ENCODE measurements at regions not wholly inside any gene's neighbourhood (a gene's known extent, or its start where the extent isn't known, plus 50 kb on each side); places are given as distances from the start of the nearest gene placed in this dataset.

GRCh38 chr1:56303805-56304204 lies 275.6 kb downstream of the PLPP3 start:
- Mint-ChIP-seq H3K4me3 (no peak overlapping the region), H3K36me3 (no peaks in the 10 kb centered on the region), H3K9me3 (no peaks in the 10 kb centered on the region), H3K27me3 (no peaks in the 10 kb centered on the region), H3K4me1 (no peaks in the 10 kb centered on the region), H3K27ac (no peak overlapping the region)
- DNase-seq (no peak), ATAC-seq (replicated peaks in 1 of 4) (no peak)
- Histone ChIP-seq H3K4me1 (ENCODE audit: control insufficient read depth in 1 of 2, extremely low read depth in 1 of 2, insufficient read depth in 2 of 2, low read length in 2 of 2) (no peaks in the 10 kb centered on the region), H3K27me3 (replicated peaks in 1 of 2; ENCODE audit: control insufficient read depth in 2 of 2, extremely low read depth in 1 of 2, insufficient read depth in 2 of 2, low read length in 1 of 2) (no peaks in the 10 kb centered on the region), H3K36me3 (ENCODE audit: control insufficient read depth in 2 of 2, extremely low read depth in 1 of 2, insufficient read depth in 1 of 2, low read length in 1 of 2) (no peaks in the 10 kb centered on the region), H3K4me3 (ENCODE audit: control insufficient read depth in 1 of 2, extremely low read depth in 1 of 2, low read length in 1 of 2) (no peak overlapping the region), H3K9me3 (no peaks in the 10 kb centered on the region), H3K27ac (ENCODE audit: low read length) (no peak overlapping the region)
- no CpG with 5 or more reads among the region's 1 CpG for WGBS (ENCODE audit: insufficient coverage)
- ChIA-PET CTCF (no interaction called here), POLR2A (interaction anchor here in 1 of 2 donors (0.7 kb wide), 1 partner anchor 17 kb away, joined by 3 read pairs; no protein-coding TSS in a partner anchor)

DNA sequence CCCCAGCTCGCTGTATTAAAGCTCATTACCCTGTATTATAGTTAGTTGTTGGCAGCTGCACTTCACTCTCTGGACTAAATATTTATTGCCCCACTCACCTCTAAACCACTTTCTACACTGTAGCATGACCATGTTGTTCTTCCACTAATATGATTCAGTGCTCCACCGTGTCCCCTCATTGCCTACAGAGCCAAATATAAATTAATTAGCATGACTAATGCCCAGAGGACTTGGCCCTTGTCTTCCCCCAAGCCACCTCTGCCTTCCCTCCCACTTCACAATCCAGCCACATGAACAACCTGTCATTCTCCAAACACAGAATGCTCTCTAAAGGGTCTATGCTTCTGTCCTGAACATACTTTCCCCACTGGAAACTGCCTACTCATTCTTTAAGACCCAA lies 276.5 kb downstream of the PLPP3 start:
- H3K36me3 Mint-ChIP-seq = no peaks in the 10 kb centered on the region
- DNase-seq = no peak
- H3K4me1 ChIP-seq (ENCODE audit: control insufficient read depth in 1 of 2, extremely low read depth in 1 of 2, insufficient read depth in 2 of 2, low read length in 2 of 2) = no peaks in the 10 kb centered on the region
- 83% methylated on average over 1 of the region's 2 CpGs for WGBS (ENCODE audit: insufficient coverage)
- CTCF ChIA-PET = interaction anchor here in 1 of 2 donors (0.6 kb wide), 1 partner anchor 26 kb away, joined by 4 read pairs; no protein-coding TSS in a partner anchor
- no peaks in the 10 kb centered on the region for H3K9me3 Mint-ChIP-seq
- H3K36me3 ChIP-seq (ENCODE audit: control insufficient read depth in 2 of 2, extremely low read depth in 1 of 2, insufficient read depth in 1 of 2, low read length in 1 of 2) = no peaks in the 10 kb centered on the region
- H3K4me3 Mint-ChIP-seq = no peak overlapping the region
- H3K9me3 ChIP-seq = no peaks in the 10 kb centered on the region
- H3K4me3 ChIP-seq (ENCODE audit: control insufficient read depth in 1 of 2, extremely low read depth in 1 of 2, low read length in 1 of 2) = no peak overlapping the region
- H3K27me3 Mint-ChIP-seq = no peaks in the 10 kb centered on the region
- no peak overlapping the region for H3K27ac Mint-ChIP-seq
- no peak for ATAC-seq (replicated peaks in 1 of 4)
- no peak overlapping the region for H3K27ac ChIP-seq (ENCODE audit: low read length)
- no peaks in the 10 kb centered on the region for H3K4me1 Mint-ChIP-seq
- POLR2A ChIA-PET = no interaction called here
- H3K27me3 ChIP-seq (replicated peaks in 1 of 2; ENCODE audit: control insufficient read depth in 2 of 2, extremely low read depth in 1 of 2, insufficient read depth in 2 of 2, low read length in 1 of 2) = no peaks in the 10 kb centered on the region

GRCh38 chr1:56301791-56302190 lies 277.6 kb downstream of the PLPP3 start:
- H3K4me3 Mint-ChIP-seq = no peak overlapping the region
- H3K27me3 Mint-ChIP-seq = no peaks in the 10 kb centered on the region
- POLR2A ChIA-PET = no interaction called here
- no peaks in the 10 kb centered on the region for H3K36me3 Mint-ChIP-seq
- H3K9me3 Mint-ChIP-seq = no peaks in the 10 kb centered on the region
- no peaks in the 10 kb centered on the region for H3K4me1 ChIP-seq (ENCODE audit: control insufficient read depth in 1 of 2, extremely low read depth in 1 of 2, insufficient read depth in 2 of 2, low read length in 2 of 2)
- no peak for DNase-seq
- WGBS (ENCODE audit: insufficient coverage) = 81% methylated on average over 5 of the region's 5 CpGs
- CTCF ChIA-PET = no interaction called here
- H3K36me3 ChIP-seq (ENCODE audit: control insufficient read depth in 2 of 2, extremely low read depth in 1 of 2, insufficient read depth in 1 of 2, low read length in 1 of 2) = no peaks in the 10 kb centered on the region
- no peak overlapping the region for H3K4me3 ChIP-seq (ENCODE audit: control insufficient read depth in 1 of 2, extremely low read depth in 1 of 2, low read length in 1 of 2)
- H3K27me3 ChIP-seq (replicated peaks in 1 of 2; ENCODE audit: control insufficient read depth in 2 of 2, extremely low read depth in 1 of 2, insufficient read depth in 2 of 2, low read length in 1 of 2) = no peaks in the 10 kb centered on the region
- no peak for ATAC-seq (replicated peaks in 1 of 4)
- no peaks in the 10 kb centered on the region for H3K9me3 ChIP-seq
- no peak overlapping the region for H3K27ac Mint-ChIP-seq
- no peaks in the 10 kb centered on the region for H3K4me1 Mint-ChIP-seq
- H3K27ac ChIP-seq (ENCODE audit: low read length) = no peak overlapping the region

GRCh38 chr1:56300836-56301235 lies 278.5 kb downstream of the PLPP3 start:
- no peak overlapping the region for H3K4me3 Mint-ChIP-seq
- H3K27me3 Mint-ChIP-seq = no peaks in the 10 kb centered on the region
- H3K4me3 ChIP-seq (ENCODE audit: control insufficient read depth in 1 of 2, extremely low read depth in 1 of 2, low read length in 1 of 2) = no peak overlapping the region
- no peak overlapping the region for H3K27ac Mint-ChIP-seq
- H3K4me1 Mint-ChIP-seq = no peaks in the 10 kb centered on the region
- H3K9me3 ChIP-seq = no peaks in the 10 kb centered on the region
- ATAC-seq (replicated peaks in 1 of 4) (no peak), DNase-seq (no peak)
- H3K27me3 ChIP-seq (replicated peaks in 1 of 2; ENCODE audit: control insufficient read depth in 2 of 2, extremely low read depth in 1 of 2, insufficient read depth in 2 of 2, low read length in 1 of 2) = no peaks in the 10 kb centered on the region
- CTCF ChIA-PET = interaction anchor here in 1 of 2 donors (0.7 kb wide), 1 partner anchor 239 kb away, joined by 3 read pairs; no protein-coding TSS in a partner anchor
- no peaks in the 10 kb centered on the region for H3K36me3 ChIP-seq (ENCODE audit: control insufficient read depth in 2 of 2, extremely low read depth in 1 of 2, insufficient read depth in 1 of 2, low read length in 1 of 2)
- POLR2A ChIA-PET = no interaction called here
- no peaks in the 10 kb centered on the region for H3K9me3 Mint-ChIP-seq
- no peaks in the 10 kb centered on the region for H3K36me3 Mint-ChIP-seq
- no CpG with 5 or more reads among the region's 1 CpG for WGBS (ENCODE audit: insufficient coverage)
- no peak overlapping the region for H3K27ac ChIP-seq (ENCODE audit: low read length)
- H3K4me1 ChIP-seq (ENCODE audit: control insufficient read depth in 1 of 2, extremely low read depth in 1 of 2, insufficient read depth in 2 of 2, low read length in 2 of 2) = no peaks in the 10 kb centered on the region

- no peaks in the 10 kb centered on the region for H3K36me3 Mint-ChIP-seq
- Histone ChIP-seq H3K36me3 (ENCODE audit: control insufficient read depth in 2 of 2, extremely low read depth in 1 of 2, insufficient read depth in 1 of 2, low read length in 1 of 2) (no peaks in the 10 kb centered on the region), H3K4me3 (ENCODE audit: control insufficient read depth in 1 of 2, extremely low read depth in 1 of 2, low read length in 1 of 2) (no peak overlapping the region), H3K4me1 (ENCODE audit: control insufficient read depth in 1 of 2, extremely low read depth in 1 of 2, insufficient read depth in 2 of 2, low read length in 2 of 2) (no peaks in the 10 kb centered on the region), H3K27me3 (replicated peaks in 1 of 2; ENCODE audit: control insufficient read depth in 2 of 2, extremely low read depth in 1 of 2, insufficient read depth in 2 of 2, low read length in 1 of 2) (no peaks in the 10 kb centered on the region), H3K27ac (ENCODE audit: low read length) (no peak overlapping the region), H3K9me3 (no peaks in the 10 kb centered on the region)
- no peak overlapping the region for H3K27ac Mint-ChIP-seq
- CTCF ChIA-PET = no interaction called here
- no peak for DNase-seq
- POLR2A ChIA-PET = no interaction called here
- H3K4me3 Mint-ChIP-seq = no peak overlapping the region
- no CpG with 5 or more reads among the region's 2 CpGs for WGBS (ENCODE audit: insufficient coverage)
- H3K27me3 Mint-ChIP-seq = peaks cover 0 to 3% of the 10 kb centered on the region in 2 donors
- peaks cover 0 to 8% (median 0%) of the 10 kb centered on the region in 3 donors for H3K9me3 Mint-ChIP-seq
- H3K4me1 Mint-ChIP-seq = no peaks in the 10 kb centered on the region
- no peak for ATAC-seq (replicated peaks in 1 of 4)
These were observed 280.5 kb downstream of the PLPP3 start for GRCh38 chr1:56298866-56299265.

GRCh38 chr1:56297904-56298303 lies 281.5 kb downstream of the PLPP3 start:
- H3K4me1 Mint-ChIP-seq = no peaks in the 10 kb centered on the region
- Histone ChIP-seq H3K27me3 (replicated peaks in 1 of 2; ENCODE audit: control insufficient read depth in 2 of 2, extremely low read depth in 1 of 2, insufficient read depth in 2 of 2, low read length in 1 of 2) (no peaks in the 10 kb centered on the region), H3K9me3 (no peaks in the 10 kb centered on the region), H3K27ac (ENCODE audit: low read length) (no peak overlapping the region), H3K4me3 (ENCODE audit: control insufficient read depth in 1 of 2, extremely low read depth in 1 of 2, low read length in 1 of 2) (no peak overlapping the region), H3K36me3 (ENCODE audit: control insufficient read depth in 2 of 2, extremely low read depth in 1 of 2, insufficient read depth in 1 of 2, low read length in 1 of 2) (no peaks in the 10 kb centered on the region), H3K4me1 (ENCODE audit: control insufficient read depth in 1 of 2, extremely low read depth in 1 of 2, insufficient read depth in 2 of 2, low read length in 2 of 2) (no peaks in the 10 kb centered on the region)
- CTCF ChIA-PET = no interaction called here
- H3K9me3 Mint-ChIP-seq = peaks cover 0 to 10% (median 0%) of the 10 kb centered on the region in 3 donors
- POLR2A ChIA-PET = no interaction called here
- DNase-seq (no peak), ATAC-seq (replicated peaks in 1 of 4) (no peak)
- no peaks in the 10 kb centered on the region for H3K36me3 Mint-ChIP-seq
- H3K27me3 Mint-ChIP-seq = peaks cover 0 to 3% of the 10 kb centered on the region in 2 donors
- H3K4me3 Mint-ChIP-seq = no peak overlapping the region
- no peak overlapping the region for H3K27ac Mint-ChIP-seq
- no CpG with 5 or more reads among the region's 2 CpGs for WGBS (ENCODE audit: insufficient coverage)

DNA sequence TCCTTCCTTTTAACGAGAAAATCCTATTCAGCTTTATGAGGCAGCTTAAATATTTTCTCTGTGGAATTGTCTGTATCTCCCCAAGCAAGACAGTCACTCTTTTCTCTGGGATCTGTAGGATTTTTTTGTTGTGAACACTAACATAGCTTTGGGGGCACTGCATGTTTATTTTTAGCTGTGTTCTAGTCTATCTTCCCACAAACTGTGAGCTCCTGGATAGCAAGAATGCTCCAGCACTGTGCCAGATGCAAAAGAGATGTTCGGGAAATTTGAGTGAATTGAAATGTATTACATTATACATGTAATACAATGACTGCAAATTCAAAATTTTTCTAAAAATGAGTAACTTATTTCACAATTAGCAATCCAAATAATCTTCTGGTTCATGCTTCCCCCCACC lies 282.2 kb downstream of the PLPP3 start:
- H3K4me1 Mint-ChIP-seq = no peaks in the 10 kb centered on the region
- no peaks in the 10 kb centered on the region for H3K9me3 ChIP-seq
- no peak overlapping the region for H3K4me3 Mint-ChIP-seq
- no peak overlapping the region for H3K4me3 ChIP-seq (ENCODE audit: control insufficient read depth in 1 of 2, extremely low read depth in 1 of 2, low read length in 1 of 2)
- H3K27ac Mint-ChIP-seq = no peak overlapping the region
- no peaks in the 10 kb centered on the region for H3K27me3 ChIP-seq (replicated peaks in 1 of 2; ENCODE audit: control insufficient read depth in 2 of 2, extremely low read depth in 1 of 2, insufficient read depth in 2 of 2, low read length in 1 of 2)
- ATAC-seq (replicated peaks in 1 of 4) (no peak), DNase-seq (no peak)
- no peaks in the 10 kb centered on the region for H3K36me3 ChIP-seq (ENCODE audit: control insufficient read depth in 2 of 2, extremely low read depth in 1 of 2, insufficient read depth in 1 of 2, low read length in 1 of 2)
- no peak overlapping the region for H3K27ac ChIP-seq (ENCODE audit: low read length)
- POLR2A ChIA-PET = no interaction called here
- H3K36me3 Mint-ChIP-seq = no peaks in the 10 kb centered on the region
- CTCF ChIA-PET = interaction anchor here in 1 of 2 donors (0.9 kb wide), 1 partner anchor 77 kb away, joined by 3 read pairs; no protein-coding TSS in a partner anchor
- WGBS (ENCODE audit: insufficient coverage) = no CpG with 5 or more reads among the region's 2 CpGs
- no peaks in the 10 kb centered on the region for H3K4me1 ChIP-seq (ENCODE audit: control insufficient read depth in 1 of 2, extremely low read depth in 1 of 2, insufficient read depth in 2 of 2, low read length in 2 of 2)
- peaks cover 0 to 3% of the 10 kb centered on the region in 2 donors for H3K27me3 Mint-ChIP-seq
- peaks cover 0 to 10% (median 0%) of the 10 kb centered on the region in 3 donors for H3K9me3 Mint-ChIP-seq
